Suppressor macrophage (primary cell): ENCODE measurements at regions not wholly inside any gene's neighbourhood (a gene's known extent, or its start where the extent isn't known, plus 50 kb on each side); places are given as distances from the start of the nearest gene placed in this dataset.
"Not testable (repeated sequence)": the region's sequence is repeated elsewhere in the genome, so short reads cannot be mapped to it uniquely, and the experiment has no call there.

ENCODE experiments used
- DNase-seq, 4 experiments: peaks; one replicate each; pipeline ENCODE4 v3.0.0-alpha.2; 2020 to 2022

GRCh38 chr12:131621701-131622421 lies 89.0 kb upstream of the SFSWAP start:
- no peak for DNase-seq

- no peak for DNase-seq
These were observed 88.4 kb upstream of the SFSWAP start for GRCh38 chr12:131622422-131622955.

DNA sequence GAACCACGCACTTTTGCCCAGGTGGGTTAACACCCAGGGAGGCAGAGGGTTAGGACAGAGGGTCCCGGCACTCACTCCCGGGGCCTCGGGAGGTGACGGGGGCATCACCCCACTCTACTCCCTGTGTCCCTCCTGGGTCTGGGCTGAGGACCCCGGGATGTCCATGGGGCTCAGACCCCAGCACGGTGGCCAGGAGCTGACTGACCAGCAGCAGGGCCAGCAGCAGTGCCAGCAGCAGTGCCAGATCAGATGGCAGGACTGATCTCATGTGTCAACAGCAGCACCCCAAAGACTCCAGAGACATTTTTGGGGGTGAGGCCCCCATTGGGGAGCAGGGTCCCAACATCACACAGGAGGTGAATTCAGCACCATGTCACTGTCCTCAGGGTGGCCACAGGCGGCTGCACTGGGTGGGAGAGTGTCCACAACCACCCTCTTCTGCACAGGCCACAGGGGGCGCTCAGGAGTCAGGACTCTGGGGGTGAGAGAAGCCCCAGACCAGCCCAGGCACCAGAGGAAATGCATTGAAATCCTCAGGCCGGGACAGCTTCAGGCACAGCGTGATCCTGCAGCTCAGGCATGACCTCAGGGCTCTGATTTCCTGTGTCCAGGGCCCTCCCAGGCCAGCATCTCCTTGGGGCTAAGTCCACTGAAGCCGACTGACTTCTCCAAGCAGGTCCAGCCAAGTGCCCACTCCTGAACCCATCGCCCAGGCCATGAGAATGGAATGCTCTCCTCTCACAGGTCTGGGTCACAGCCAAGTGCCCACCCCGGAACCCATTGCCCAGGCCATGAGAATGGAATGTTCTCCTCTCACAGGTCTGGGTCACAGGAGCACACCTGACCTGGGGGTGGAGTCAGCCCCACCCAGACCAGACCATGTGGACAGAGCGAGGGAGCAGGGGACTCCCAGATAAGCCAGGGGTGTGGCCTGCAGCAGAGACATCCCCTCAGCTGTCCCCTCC lies 87.2 kb upstream of the SFSWAP start:
- DNase-seq: peak in 1 of 4 experiments; percentile 26

- not testable (repeated sequence) for DNase-seq
These were observed 86.5 kb upstream of the SFSWAP start for GRCh38 chr12:131624369-131624739.

DNA sequence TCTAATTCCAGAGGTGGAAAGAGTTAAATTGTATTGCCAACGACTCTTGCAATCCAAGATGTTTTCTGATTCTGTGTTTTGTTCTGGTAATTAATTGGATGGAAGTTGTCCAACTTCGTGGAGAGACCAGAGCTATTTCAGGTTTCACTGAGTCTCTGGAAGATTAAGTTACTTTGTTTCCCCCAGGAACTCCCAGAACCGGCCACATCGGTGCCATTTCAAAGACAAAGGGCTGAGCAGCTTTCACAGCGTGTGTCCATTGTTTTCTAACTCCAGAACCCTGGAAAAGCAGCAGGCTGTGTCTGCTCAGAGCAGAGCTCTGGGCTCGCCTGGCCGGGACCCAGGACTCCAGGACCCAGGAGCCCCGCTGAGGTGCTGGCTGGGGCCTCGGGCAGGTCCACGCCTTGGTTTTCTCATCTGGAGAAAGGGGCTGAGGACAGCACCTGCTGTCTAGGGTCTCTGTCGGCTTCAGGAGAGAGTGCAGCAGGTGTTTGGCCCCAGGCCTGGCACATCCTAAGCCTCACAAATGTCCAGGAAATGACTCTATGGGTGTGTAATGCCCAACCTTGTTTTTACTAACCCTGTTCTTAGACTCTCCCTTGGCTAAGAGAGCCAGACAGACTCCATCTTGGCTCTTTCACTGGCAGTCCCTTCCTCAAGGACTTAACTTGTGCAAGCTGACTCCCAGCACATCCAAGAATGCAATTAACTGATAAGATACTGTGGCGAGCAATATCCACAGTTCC lies 86.0 kb upstream of the SFSWAP start:
- DNase-seq: not testable (repeated sequence)

DNA sequence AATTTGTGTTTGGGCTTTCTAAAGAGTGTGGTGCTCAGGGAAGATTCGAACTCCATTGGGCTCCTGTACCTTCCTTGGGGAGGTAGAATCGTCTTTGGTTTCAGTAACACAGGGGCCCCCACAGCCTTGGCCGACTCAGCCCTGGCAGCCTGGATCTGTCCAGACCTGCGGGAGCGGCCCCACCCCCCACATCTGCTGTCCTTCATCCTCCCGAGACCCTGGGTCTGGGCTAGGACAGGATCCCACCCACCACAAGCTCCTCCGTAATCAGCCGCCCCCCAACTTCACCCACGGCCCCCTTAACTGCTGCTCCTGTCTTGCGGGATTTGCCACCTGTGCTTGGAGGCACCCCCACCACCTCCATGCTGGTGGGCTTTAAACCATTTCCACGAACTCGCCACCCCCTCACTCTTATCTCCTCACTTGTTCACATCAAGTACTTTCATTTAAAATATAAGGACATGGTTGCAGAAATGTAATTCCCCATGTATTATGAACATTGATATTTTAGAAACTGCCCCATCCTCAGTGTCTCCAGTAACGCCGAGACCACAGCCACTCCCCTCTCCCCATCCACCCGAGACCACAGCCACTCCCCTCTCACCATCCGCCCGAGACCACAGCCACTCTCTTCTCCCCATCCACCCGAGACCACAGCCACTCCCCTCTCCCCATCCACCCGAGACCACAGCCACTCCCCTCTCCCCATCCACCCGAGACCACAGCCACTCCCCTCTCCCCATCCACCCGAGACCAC lies 84.7 kb upstream of the SFSWAP start:
- not testable (repeated sequence) for DNase-seq

GRCh38 chr12:131627151-131628022 lies 83.5 kb upstream of the SFSWAP start:
- DNase-seq: not testable (repeated sequence)

DNA sequence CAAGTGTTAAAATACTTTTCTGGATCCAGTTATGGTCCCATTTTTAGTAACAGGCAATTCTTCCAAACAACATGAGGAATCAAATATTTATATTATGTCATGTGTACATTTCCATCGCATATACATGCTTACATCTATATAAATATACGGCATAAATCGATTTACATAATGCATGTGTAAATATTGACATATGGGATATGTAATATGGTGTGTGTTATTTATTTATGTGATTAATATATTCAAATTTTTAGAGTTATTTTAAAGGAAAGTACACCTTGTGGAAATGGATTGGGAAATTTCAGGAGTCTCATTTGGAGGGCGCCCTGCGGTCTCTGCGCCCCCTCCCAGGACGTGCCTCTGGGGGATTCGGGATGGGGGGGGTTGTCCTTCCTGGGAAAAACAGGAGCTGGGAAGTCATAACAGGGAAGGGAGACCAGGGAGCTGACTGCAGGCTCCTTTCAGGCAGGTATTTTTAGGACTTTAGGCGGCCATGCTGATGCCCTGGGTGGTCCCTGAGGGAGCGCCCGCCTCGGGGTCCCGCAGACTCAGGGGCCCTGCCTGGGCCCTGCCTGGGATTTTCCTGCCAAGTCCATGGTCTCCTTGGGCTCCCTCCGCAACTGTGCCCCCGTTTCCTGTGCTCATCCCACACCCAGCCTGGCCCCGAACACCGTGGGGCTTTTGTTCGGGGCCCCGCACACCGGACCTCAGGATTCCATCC lies 82.7 kb upstream of the SFSWAP start:
- no peak for DNase-seq

- DNase-seq: no peak
These were observed 82.0 kb upstream of the SFSWAP start for GRCh38 chr12:131628766-131629448.

DNA sequence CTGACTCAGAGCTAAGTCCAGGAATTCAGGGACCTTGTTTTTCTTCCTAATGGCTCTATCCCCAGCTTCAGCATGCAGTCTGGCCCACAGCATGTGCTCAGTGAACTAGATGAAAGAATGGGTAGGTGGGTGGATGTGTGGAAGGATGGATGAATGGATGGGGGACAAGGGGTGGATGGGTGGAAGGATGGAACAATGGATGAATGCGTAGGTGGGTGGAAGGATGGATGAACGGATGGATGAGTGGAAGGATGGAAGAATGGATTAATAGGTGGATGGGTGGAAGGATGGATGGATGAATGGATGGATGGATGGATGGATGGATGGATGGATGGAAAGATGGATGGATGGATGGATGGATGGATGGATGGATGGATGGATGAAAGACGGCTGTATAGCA lies 79.7 kb upstream of the SFSWAP start:
- DNase-seq: no peak

- DNase-seq: not testable (repeated sequence)
These were observed 78.8 kb upstream of the SFSWAP start for GRCh38 chr12:131631889-131632651.

DNA sequence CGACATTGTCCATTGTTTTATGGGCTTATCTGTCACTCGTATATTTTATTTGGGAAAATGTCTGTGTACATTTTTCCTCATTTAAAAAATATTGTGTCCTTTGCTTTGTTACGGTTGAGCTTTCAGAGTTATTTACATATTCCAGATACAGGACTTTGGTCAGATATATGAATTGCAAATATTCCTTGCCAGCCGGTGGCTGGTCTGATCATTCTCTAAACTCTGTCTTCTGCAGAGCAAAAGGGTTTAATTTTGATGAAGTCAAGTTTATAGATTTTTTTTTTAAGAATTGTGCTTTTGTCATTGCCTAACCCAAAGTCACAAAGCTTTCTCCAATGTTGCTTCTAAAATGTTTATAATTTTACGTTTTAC lies 78.3 kb upstream of the SFSWAP start:
- DNase-seq: not testable (repeated sequence)

GRCh38 chr12:131633610-131634009 lies 77.3 kb upstream of the SFSWAP start:
- DNase-seq: not testable (repeated sequence)

GRCh38 chr12:131634037-131634436 lies 76.9 kb upstream of the SFSWAP start:
- no peak for DNase-seq

DNA sequence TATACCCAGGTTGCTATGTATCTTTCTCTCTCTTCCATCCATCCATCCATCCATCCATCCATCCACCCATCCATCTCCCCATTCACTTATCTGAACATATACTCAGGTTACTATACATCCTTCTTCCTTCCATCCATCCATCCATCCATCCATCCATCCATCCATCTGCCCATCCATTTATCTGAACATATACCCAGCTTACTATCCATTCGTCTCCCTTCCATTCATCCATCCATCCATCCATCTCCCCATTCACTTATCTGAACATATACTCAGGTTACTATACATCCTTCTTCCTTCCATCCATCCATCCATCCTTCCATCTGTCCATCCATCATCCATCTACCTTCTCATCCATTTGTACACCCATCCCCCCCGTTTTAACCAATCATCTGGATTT lies 75.9 kb upstream of the SFSWAP start:
- DNase-seq: not testable (repeated sequence)

GRCh38 chr12:131635491-131636122 lies 75.3 kb upstream of the SFSWAP start:
- DNase-seq: no peak

DNA sequence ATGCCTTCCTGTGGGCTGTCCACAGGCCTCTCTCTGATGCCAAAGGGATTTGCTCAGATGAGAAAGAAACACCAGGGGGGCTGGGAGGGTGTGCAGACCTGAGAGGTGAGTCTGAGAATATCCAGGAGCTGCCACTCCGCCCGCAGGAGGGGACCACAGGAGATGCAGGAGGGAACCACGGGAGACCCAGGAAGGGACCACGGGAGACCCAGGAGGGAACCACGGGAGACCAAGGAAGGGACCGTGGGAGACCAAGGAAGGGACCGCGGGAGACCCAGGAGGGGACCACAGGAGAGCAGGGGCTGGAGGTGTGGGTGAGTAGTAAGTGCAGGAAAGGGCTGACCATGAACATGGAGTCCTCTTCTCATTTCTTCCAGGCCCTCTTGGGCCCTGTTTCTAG lies 74.6 kb upstream of the SFSWAP start:
- DNase-seq: no peak
